Nephron progenitor cell (in vitro differentiated cells): ENCODE measurements at regions not wholly inside any gene's neighbourhood (a gene's known extent, or its start where the extent isn't known, plus 50 kb on each side); places are given as distances from the start of the nearest gene placed in this dataset.

Experiments used
- DNase-seq: peaks from one replicate; pipeline ENCODE4 v3.0.0; 2021
- H3K27ac Mint-ChIP-seq: 2 replicates; pipeline ENCODE4 v1.8.0; 2021; ENCODE audit warnings: mild to moderate bottlenecking, moderate library complexity, mixed read lengths
- H3K27me3 Mint-ChIP-seq: 2 replicates; pipeline ENCODE4 v1.8.0; 2021; ENCODE audit warnings: mild to moderate bottlenecking, low read depth, mixed read lengths; ENCODE audit not compliant: poor library complexity
- H3K36me3 Mint-ChIP-seq: 2 replicates; pipeline ENCODE4 v1.8.0; 2021; ENCODE audit warnings: low read depth, mixed read lengths
- H3K4me1 Mint-ChIP-seq: 2 replicates; pipeline ENCODE4 v1.8.0; 2021; ENCODE audit warnings: mixed read lengths
- H3K4me3 Mint-ChIP-seq: 2 replicates; pipeline ENCODE4 v1.8.0; 2021; ENCODE audit warnings: mild to moderate bottlenecking, moderate library complexity, mixed read lengths
- H3K9me3 Mint-ChIP-seq: 2 replicates; pipeline ENCODE4 v1.8.0; 2021; ENCODE audit warnings: mild to moderate bottlenecking, moderate library complexity, mixed read lengths
- CTCF ChIP-seq: fragments of 200-600 bp; sonication (generic); IDR thresholded peaks from 2 replicates; pipeline ENCODE4 v1.5.0; 2021; ENCODE audit warnings: antibody characterized with exemption

- Mint-ChIP-seq H3K9me3 (peaks cover 3% of the 10 kb centered on the region), H3K4me1 (peaks cover 7% of the 10 kb centered on the region), H3K27me3 (peaks cover 1% of the 10 kb centered on the region), H3K4me3 (no peak overlapping the region), H3K27ac (no peak overlapping the region), H3K36me3 (no peaks in the 10 kb centered on the region)
- DNase-seq = no peak
- TF ChIP-seq CTCF = no peak
Measured at GRCh38 chr13:40466272-40466671, 200.2 kb downstream of the FOXO1 start.

- no peak for DNase-seq
- Mint-ChIP-seq H3K36me3 (no peaks in the 10 kb centered on the region), H3K9me3 (peaks cover 5% of the 10 kb centered on the region), H3K4me3 (no peak overlapping the region), H3K4me1 (peaks cover 7% of the 10 kb centered on the region), H3K27me3 (peaks cover 12% of the 10 kb centered on the region), H3K27ac (no peak overlapping the region)
- no peak for TF ChIP-seq CTCF
Measured at GRCh38 chr13:40468227-40468838, 198.1 kb downstream of the FOXO1 start.

- Mint-ChIP-seq H3K36me3 (no peaks in the 10 kb centered on the region), H3K9me3 (peaks cover 5% of the 10 kb centered on the region), H3K4me1 (peaks cover 7% of the 10 kb centered on the region), H3K27me3 (peaks cover 13% of the 10 kb centered on the region), H3K27ac (no peak overlapping the region), H3K4me3 (no peak overlapping the region)
- no peak for DNase-seq
- no peak for TF ChIP-seq CTCF
Measured at GRCh38 chr13:40469581-40470310, 196.7 kb downstream of the FOXO1 start.

- Mint-ChIP-seq H3K4me3 (no peak overlapping the region), H3K36me3 (no peaks in the 10 kb centered on the region), H3K27ac (no peak overlapping the region), H3K27me3 (peaks cover 13% of the 10 kb centered on the region), H3K9me3 (peaks cover 5% of the 10 kb centered on the region), H3K4me1 (peaks cover 7% of the 10 kb centered on the region)
- no peak for DNase-seq
- TF ChIP-seq CTCF = no peak
Measured at GRCh38 chr13:40470660-40471059, 195.8 kb downstream of the FOXO1 start.

- H3K27ac Mint-ChIP-seq = no peak overlapping the region
- peaks cover 13% of the 10 kb centered on the region for H3K27me3 Mint-ChIP-seq
- H3K9me3 Mint-ChIP-seq = peaks cover 5% of the 10 kb centered on the region
- no peak for DNase-seq
- peaks cover 9% of the 10 kb centered on the region for H3K4me1 Mint-ChIP-seq
- no peak for TF ChIP-seq CTCF
- no peaks in the 10 kb centered on the region for H3K36me3 Mint-ChIP-seq
- H3K4me3 Mint-ChIP-seq = no peak overlapping the region
Measured at GRCh38 chr13:40471076-40471475, 195.4 kb downstream of the FOXO1 start.

- DNase-seq = no peak
- peaks cover 13% of the 10 kb centered on the region for H3K27me3 Mint-ChIP-seq
Measured at GRCh38 chr13:40471911-40472310, 194.5 kb downstream of the FOXO1 start.

More at GRCh38 chr13:40471911-40472310, 194.5 kb downstream of the FOXO1 start:
- no peak overlapping the region for H3K27ac Mint-ChIP-seq
- peaks cover 5% of the 10 kb centered on the region for H3K9me3 Mint-ChIP-seq
- no peak for TF ChIP-seq CTCF
- H3K36me3 Mint-ChIP-seq = no peaks in the 10 kb centered on the region
- no peak overlapping the region for H3K4me3 Mint-ChIP-seq
- H3K4me1 Mint-ChIP-seq = peaks cover 16% of the 10 kb centered on the region
